Thyroid gland (tissue), 4 donors: ENCODE measurements at regions not wholly inside any gene's neighbourhood (a gene's known extent, or its start where the extent isn't known, plus 50 kb on each side); places are given as distances from the start of the nearest gene placed in this dataset.

Source experiments
- DNase-seq, 2 donors: peaks; one replicate each; pipeline ENCODE4 v3.0.0-alpha.2; 2019
- H3K27ac ChIP-seq, 3 donors: fragments of 200-600 bp; sonication (generic); 1 replicate in 2 of 3; 2 replicates in 1 of 3; pipeline ENCODE4 v1.5.1; 2016 to 2019; ENCODE audit warnings: mild to moderate bottlenecking in 1 of 3, moderate library complexity in 1 of 3
- H3K27me3 ChIP-seq: fragments of 200-600 bp; sonication (generic); one replicate; pipeline ENCODE4 v1.5.1; 2019
- H3K36me3 ChIP-seq, 2 donors: fragments of 200-600 bp; sonication (generic); one replicate each; pipeline ENCODE4 v1.5.1; 2016 to 2019
- H3K4me1 ChIP-seq, 2 donors: fragments of 200-600 bp; sonication (generic); one replicate each; pipeline ENCODE4 v1.5.1; 2017 to 2019
- H3K4me3 ChIP-seq, 3 donors: fragments of 200-600 bp; sonication (generic); replicated peaks in 1 of 3; 1 replicate in 2 of 3; 2 replicates in 1 of 3; pipeline ENCODE4 v1.5.1; 2016; ENCODE audit warnings: mild to moderate bottlenecking in 1 of 3
- H3K9me3 ChIP-seq: fragments of 200-600 bp; sonication (generic); one replicate; pipeline ENCODE4 v1.5.1; 2017
- CTCF ChIP-seq, 6 experiments: fragments of 200-600 bp in 3 of 6; fragments of 450-650 bp in 3 of 6; sonication (generic) in 3 of 6; IDR thresholded peaks; one replicate each; pipeline ENCODE4 v1.5.1; 2016 to 2019; ENCODE audit warnings: antibody characterized with exemption in 6 of 6, mild to moderate bottlenecking in 2 of 6, inconsistent platforms in 1 of 6, moderate library complexity in 1 of 6
- POLR2A ChIP-seq, 2 donors: fragments of 450-650 bp; IDR thresholded peaks; one replicate each; pipeline ENCODE4 v1.6.1; 2017; ENCODE audit warnings: antibody characterized with exemption in 2 of 2, mild to moderate bottlenecking in 2 of 2, moderate library complexity in 1 of 2
- WGBS, 2 donors: methylation state at CpG; one replicate each; pipeline ENCODE4 v1.1.5; 2017; 5-methylcytosine and 5-hydroxymethylcytosine counted together
- intact Hi-C: fragments of 100-400 bp; cut with DNase I; formaldehyde crosslinking; loops from one replicate; pipeline ENCODE4 v1.15.1; 2023

- TF ChIP-seq POLR2A (IDR thresholded peaks at IDR 0.05): no peak
- no peak for TF ChIP-seq CTCF (IDR thresholded peaks at IDR 0.05)
- Histone ChIP-seq H3K9me3 (no peaks in the 10 kb centered on the region), H3K27ac (no peak overlapping the region), H3K4me3 (no peak overlapping the region), H3K4me1 (no peaks in the 10 kb centered on the region), H3K36me3 (no peaks in the 10 kb centered on the region), H3K27me3 (no peaks in the 10 kb centered on the region)
- intact Hi-C loops: no loop called here
- 65 to 71% methylated on average over 5 of the region's 5 CpGs for WGBS, 2 donors
- no peak for DNase-seq
Observed at GRCh38 chr12:40473962-40474361, 218.3 kb upstream of the CNTN1 start.

GRCh38 chr12:40474630-40475029 lies 217.6 kb upstream of the CNTN1 start:
- intact Hi-C loops: no loop called here
- no peaks in the 10 kb centered on the region for H3K27me3 ChIP-seq

GRCh38 chr12:40499856-40500255 lies 192.4 kb upstream of the CNTN1 start:
- DNase-seq: no peak

More at GRCh38 chr12:40474630-40475029, 217.6 kb upstream of the CNTN1 start:
- no peaks in the 10 kb centered on the region for H3K36me3 ChIP-seq
- H3K27ac ChIP-seq: no peak overlapping the region
- H3K4me3 ChIP-seq: no peak overlapping the region
- WGBS, 2 donors: 69 to 70% methylated on average over 1 of the region's 1 CpG
- TF ChIP-seq CTCF (IDR thresholded peaks at IDR 0.05) (no peak), POLR2A (IDR thresholded peaks at IDR 0.05) (no peak)
- no peaks in the 10 kb centered on the region for H3K9me3 ChIP-seq
- no peak for DNase-seq
- no peaks in the 10 kb centered on the region for H3K4me1 ChIP-seq

GRCh38 chr12:40502322-40502721 lies 189.9 kb upstream of the CNTN1 start:
- Histone ChIP-seq H3K27ac (no peak overlapping the region), H3K9me3 (no peaks in the 10 kb centered on the region), H3K4me1 (no peaks in the 10 kb centered on the region), H3K27me3 (no peaks in the 10 kb centered on the region), H3K36me3 (no peaks in the 10 kb centered on the region), H3K4me3 (no peak overlapping the region)
- no peak for DNase-seq
- 60 to 66% methylated on average over 3 of the region's 3 CpGs for WGBS, 2 donors
- no peak for TF ChIP-seq CTCF (IDR thresholded peaks at IDR 0.05)
- TF ChIP-seq POLR2A (IDR thresholded peaks at IDR 0.05): no peak
- intact Hi-C loops: no loop called here

More at GRCh38 chr12:40499856-40500255, 192.4 kb upstream of the CNTN1 start:
- Histone ChIP-seq H3K9me3 (no peaks in the 10 kb centered on the region), H3K36me3 (no peaks in the 10 kb centered on the region), H3K4me1 (no peaks in the 10 kb centered on the region), H3K4me3 (no peak overlapping the region), H3K27ac (no peak overlapping the region), H3K27me3 (no peaks in the 10 kb centered on the region)
- WGBS, 2 donors: 83% methylated on average over 3 of the region's 3 CpGs
- intact Hi-C loops: no loop called here
- TF ChIP-seq POLR2A (IDR thresholded peaks at IDR 0.05) (no peak), CTCF (IDR thresholded peaks at IDR 0.05) (no peak)

- intact Hi-C loops: no loop called here
- WGBS, 2 donors: 36% methylated on average over 1 of the region's 1 CpG
- Histone ChIP-seq H3K27ac (no peak overlapping the region), H3K4me1 (no peaks in the 10 kb centered on the region), H3K27me3 (no peaks in the 10 kb centered on the region), H3K4me3 (no peak overlapping the region), H3K36me3 (no peaks in the 10 kb centered on the region), H3K9me3 (no peaks in the 10 kb centered on the region)
- TF ChIP-seq CTCF (IDR thresholded peaks at IDR 0.05) (no peak), POLR2A (IDR thresholded peaks at IDR 0.05) (no peak)
- no peak for DNase-seq
Observed at GRCh38 chr12:40505327-40505726, 186.9 kb upstream of the CNTN1 start.
